AG08396 (cell line): ENCODE measurements at regions not wholly inside any gene's neighbourhood (a gene's known extent, or its start where the extent isn't known, plus 50 kb on each side); places are given as distances from the start of the nearest gene placed in this dataset.
A peak's percentile ranks its signal among the peaks of the same experiment; 100 is the strongest.
"Not testable (repeated sequence)": the region's sequence is repeated elsewhere in the genome, so short reads cannot be mapped to it uniquely, and the experiment has no call there.

Experiments
- DNase-seq: peaks from one replicate; pipeline ENCODE4 v3.0.0; 2012; ENCODE audit warnings: low spot score, mixed read lengths

- no peak for DNase-seq
These were observed 142.8 kb downstream of the NECTIN1 start for GRCh38 chr11:119586181-119586580.

- DNase-seq = no peak
These were observed 143.8 kb downstream of the NECTIN1 start for GRCh38 chr11:119585043-119585781.

- peak; percentile 73 for DNase-seq
These were observed 144.6 kb downstream of the NECTIN1 start for GRCh38 chr11:119584193-119585042.

- DNase-seq = no peak
These were observed 145.4 kb downstream of the NECTIN1 start for GRCh38 chr11:119583585-119583984.

GRCh38 chr11:119581396-119581795, 147.6 kb downstream of the NECTIN1 start:
- not testable (repeated sequence) for DNase-seq

GRCh38 chr11:119580751-119581150, 148.2 kb downstream of the NECTIN1 start:
- DNase-seq = no peak

- no peak for DNase-seq
These were observed 148.9 kb downstream of the NECTIN1 start for GRCh38 chr11:119580081-119580480.

- DNase-seq = no peak
These were observed 150.3 kb downstream of the NECTIN1 start for GRCh38 chr11:119578521-119579191.

- DNase-seq = no peak
These were observed 150.9 kb upstream of the THY1 start for GRCh38 chr11:119573858-119574257.

- no peak for DNase-seq
These were observed 149.8 kb upstream of the THY1 start for GRCh38 chr11:119572481-119573424.

GRCh38 chr11:119571311-119571710, 148.3 kb upstream of the THY1 start:
- no peak for DNase-seq

GRCh38 chr11:119567688-119568582, 145.0 kb upstream of the THY1 start:
- peak; percentile 67 for DNase-seq

GRCh38 chr11:119566319-119566718, 143.3 kb upstream of the THY1 start:
- DNase-seq = no peak

- not testable (repeated sequence) for DNase-seq
These were observed 142.7 kb upstream of the THY1 start for GRCh38 chr11:119565693-119566092.

- DNase-seq = no peak
These were observed 138.0 kb upstream of the THY1 start for GRCh38 chr11:119560961-119561360.

GRCh38 chr11:119560291-119560690, 137.3 kb upstream of the THY1 start:
- no peak for DNase-seq

GRCh38 chr11:119552106-119552485, 129.1 kb upstream of the THY1 start:
- no peak for DNase-seq

- no peak for DNase-seq
These were observed 128.6 kb upstream of the THY1 start for GRCh38 chr11:119551420-119552105.

- DNase-seq = no peak
These were observed 127.2 kb upstream of the THY1 start for GRCh38 chr11:119550053-119550752.
